ENCODE measurements at regions not wholly inside any gene's neighbourhood (a gene's known extent, or its start where the extent isn't known, plus 50 kb on each side); places are given as distances from the start of the nearest gene placed in this dataset.

- no peak overlapping the region for H3K27ac ChIP-seq (ENCODE audit: insufficient read length, low read depth, low read length)
These were observed 164.4 kb upstream of the JARID2 start for GRCh38 chr6:15081447-15081846.

More at GRCh38 chr6:15081447-15081846, 164.4 kb upstream of the JARID2 start:
- H2BK5ac ChIP-seq (ENCODE audit: insufficient read length, low read length): no peak overlapping the region
- no peak overlapping the region for H3K4ac ChIP-seq (ENCODE audit: low read depth, low read length)
- no peak for DNase-seq
- Mint-ChIP-seq H3K4me3 (no peak overlapping the region; a peak in 1 of 5 replicates), H3K27ac (peak overlapping the region in 1 of 3 experiments; percentile 27; a peak in 1 of 7 replicates), H3K4me1 (peaks cover 32 to 38% of the 10 kb centered on the region in 2 experiments), H3K36me3 (ENCODE audit: insufficient read depth in 1 of 3, low read depth in 3 of 3) (no peaks in the 10 kb centered on the region; a peak in 1 of 7 replicates), H3K27me3 (ENCODE audit: low read depth) (peaks cover 2% of the 10 kb centered on the region; the same call in 1 of the 2 replicates), H3K9me3 (no peaks in the 10 kb centered on the region)
- H3K23ac ChIP-seq (ENCODE audit: insufficient read length, low read depth, low read length): no peak overlapping the region
- no peak overlapping the region for H3K9ac ChIP-seq (ENCODE audit: extremely low read depth, insufficient read length, low read length)
- no peak overlapping the region for H3K14ac ChIP-seq (ENCODE audit: insufficient read depth, low read length)
- H4K5ac ChIP-seq (ENCODE audit: insufficient read length, low read depth, low read length): no peak overlapping the region
- no peak overlapping the region for H2BK120ac ChIP-seq (ENCODE audit: low read depth, low read length, poor library complexity, severe bottlenecking)
- H3K56ac ChIP-seq (ENCODE audit: insufficient read length, low read depth, low read length): no peak overlapping the region
- no peak overlapping the region for H2AFZ ChIP-seq (ENCODE audit: low read length)
- no peak overlapping the region for H4K8ac ChIP-seq (replicated peaks; ENCODE audit: insufficient read length, low read depth, low read length)
- peaks cover 10% of the 10 kb centered on the region for H3K4me1 ChIP-seq (ENCODE audit: insufficient read depth, low read length)
- no CpG with 5 or more reads among the region's 2 CpGs for WGBS (ENCODE audit: extremely low coverage, insufficient read length, low lambda C conversion rate)
- no peaks in the 10 kb centered on the region for H3K23me2 ChIP-seq (ENCODE audit: insufficient read length, low read depth, low read length, poor library complexity, severe bottlenecking)
- H3K79me2 ChIP-seq (ENCODE audit: insufficient read depth, low read length): no peaks in the 10 kb centered on the region
- no peak overlapping the region for H3T11ph ChIP-seq (ENCODE audit: low read length)
- no peak overlapping the region for H4K91ac ChIP-seq (ENCODE audit: insufficient read length, low read depth, low read length)
- TF ChIP-seq CTCF (conservative IDR thresholded peaks at IDR 0.05): no peak
- H2BK20ac ChIP-seq (ENCODE audit: low read depth, low read length, poor library complexity, severe bottlenecking): no peak overlapping the region
- no peak overlapping the region for H2BK12ac ChIP-seq (ENCODE audit: insufficient read length, low read depth, low read length)
- H3K18ac ChIP-seq (ENCODE audit: insufficient read length, low read depth, low read length): no peak overlapping the region
- H4K20me1 ChIP-seq (ENCODE audit: control insufficient read depth, insufficient read depth, insufficient read length): no peaks in the 10 kb centered on the region
- H3K9me3 ChIP-seq (ENCODE audit: control insufficient read depth, low read depth, low read length): no peaks in the 10 kb centered on the region
- H3K4me2 ChIP-seq (ENCODE audit: insufficient read depth, insufficient read length, low read length): no peak overlapping the region
- H3K79me1 ChIP-seq (ENCODE audit: insufficient read depth, low read depth, low read length, poor library complexity, severe bottlenecking): no peaks in the 10 kb centered on the region
- no peak overlapping the region for H2AK5ac ChIP-seq (ENCODE audit: insufficient read length, low read length)
- H3K27me3 ChIP-seq (ENCODE audit: insufficient read depth, low read length): no peaks in the 10 kb centered on the region
- H2BK15ac ChIP-seq (ENCODE audit: low read depth, low read length): no peak overlapping the region
